IMR-90 (cell line): ENCODE measurements at regions not wholly inside any gene's neighbourhood (a gene's known extent, or its start where the extent isn't known, plus 50 kb on each side); places are given as distances from the start of the nearest gene placed in this dataset.

Experiments
- BHLHE40 ChIP-seq: fragments of 150-350 bp; IDR thresholded peaks from 2 replicates; pipeline ENCODE4 v1.6.1; 2016; ENCODE audit warnings: mild to moderate bottlenecking, low read depth, low read length
- CEBPB ChIP-seq: IDR thresholded peaks from 2 replicates; pipeline ENCODE4 v1.6.1; 2012; ENCODE audit warnings: low read depth, low read length, improper control_type of control experiment
- FOS ChIP-seq: fragments of 150-350 bp; IDR thresholded peaks from 2 replicates; pipeline ENCODE4 v1.6.1; 2016; ENCODE audit warnings: low read depth, low read length
- MAZ ChIP-seq: IDR thresholded peaks from 2 replicates; pipeline ENCODE4 v1.6.1; 2012; ENCODE audit warnings: low read depth, mild to moderate bottlenecking, low read length, improper control_type of control experiment, moderate library complexity, borderline replicate concordance
- NFE2L2 ChIP-seq: fragments of 150-350 bp; IDR thresholded peaks from 2 replicates; pipeline ENCODE4 v1.6.1; 2016; ENCODE audit warnings: low read depth, mild to moderate bottlenecking, low read length
- POLR2A ChIP-seq: IDR thresholded peaks from 2 replicates; pipeline ENCODE4 v1.6.1; 2012; ENCODE audit warnings: mild to moderate bottlenecking, low read depth, low read length
- RAD21 ChIP-seq: IDR thresholded peaks from 2 replicates; pipeline ENCODE4 v1.6.1; 2012; ENCODE audit warnings: low read length, improper control_type of control experiment
- RFX5 ChIP-seq: IDR thresholded peaks from 2 replicates; pipeline ENCODE4 v1.8.0; 2012; ENCODE audit warnings: low read depth, mild to moderate bottlenecking, low read length, moderate library complexity
- SMC3 ChIP-seq: fragments of 150-350 bp; IDR thresholded peaks from 2 replicates; pipeline ENCODE4 v1.6.1; 2016; ENCODE audit warnings: low read depth, mild to moderate bottlenecking, antibody characterized with exemption, low read length, moderate library complexity
- TF ChIP-seq, protein P1 (sequence below): conservative IDR thresholded peaks from 2 replicates; pipeline ENCODE4 v1.5.1; 2012; ENCODE audit warnings: mild to moderate bottlenecking, low read depth, low read length, improper control_type of control experiment
- TF ChIP-seq, protein P2 (sequence below): fragments of 150-350 bp; IDR thresholded peaks from 2 replicates; pipeline ENCODE4 v1.6.1; 2017; ENCODE audit warnings: mild to moderate bottlenecking, antibody characterized with exemption, low read length, low read depth
- TF ChIP-seq, protein P3 (sequence below): fragments of 150-350 bp; IDR thresholded peaks from 2 replicates; pipeline ENCODE4 v1.6.1; 2016; ENCODE audit warnings: low read depth, mild to moderate bottlenecking, low read length, moderate library complexity, borderline replicate concordance

DNA sequence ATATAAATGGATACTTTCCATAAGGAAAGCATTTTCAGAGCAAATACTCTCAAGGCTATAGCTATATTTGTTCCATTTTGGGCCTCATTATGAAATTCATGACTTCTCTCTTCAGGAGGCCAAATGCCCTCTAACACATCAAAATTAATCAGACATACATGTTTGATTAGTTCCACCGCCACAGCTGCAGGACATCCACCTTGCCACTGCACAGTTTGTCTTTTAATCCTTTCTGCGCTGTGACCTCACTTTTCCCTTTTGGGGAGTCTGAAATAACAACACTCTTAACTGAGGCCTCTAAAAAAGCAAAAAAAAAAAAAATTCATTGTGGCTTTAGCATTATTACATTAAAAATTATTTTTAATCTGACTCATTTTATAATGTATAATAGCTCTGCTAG lies 279.1 kb upstream of the CDH12 start:
- TF ChIP-seq, protein P1, sequence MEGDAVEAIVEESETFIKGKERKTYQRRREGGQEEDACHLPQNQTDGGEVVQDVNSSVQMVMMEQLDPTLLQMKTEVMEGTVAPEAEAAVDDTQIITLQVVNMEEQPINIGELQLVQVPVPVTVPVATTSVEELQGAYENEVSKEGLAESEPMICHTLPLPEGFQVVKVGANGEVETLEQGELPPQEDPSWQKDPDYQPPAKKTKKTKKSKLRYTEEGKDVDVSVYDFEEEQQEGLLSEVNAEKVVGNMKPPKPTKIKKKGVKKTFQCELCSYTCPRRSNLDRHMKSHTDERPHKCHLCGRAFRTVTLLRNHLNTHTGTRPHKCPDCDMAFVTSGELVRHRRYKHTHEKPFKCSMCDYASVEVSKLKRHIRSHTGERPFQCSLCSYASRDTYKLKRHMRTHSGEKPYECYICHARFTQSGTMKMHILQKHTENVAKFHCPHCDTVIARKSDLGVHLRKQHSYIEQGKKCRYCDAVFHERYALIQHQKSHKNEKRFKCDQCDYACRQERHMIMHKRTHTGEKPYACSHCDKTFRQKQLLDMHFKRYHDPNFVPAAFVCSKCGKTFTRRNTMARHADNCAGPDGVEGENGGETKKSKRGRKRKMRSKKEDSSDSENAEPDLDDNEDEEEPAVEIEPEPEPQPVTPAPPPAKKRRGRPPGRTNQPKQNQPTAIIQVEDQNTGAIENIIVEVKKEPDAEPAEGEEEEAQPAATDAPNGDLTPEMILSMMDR, result no peak
- TF ChIP-seq RFX5 (no peak), RAD21 (no peak), CEBPB (no peak), POLR2A (no peak), FOS (no peak), NFE2L2 (no peak), BHLHE40 (no peak), MAZ (no peak), SMC3 (no peak)
- TF ChIP-seq, protein P2, sequence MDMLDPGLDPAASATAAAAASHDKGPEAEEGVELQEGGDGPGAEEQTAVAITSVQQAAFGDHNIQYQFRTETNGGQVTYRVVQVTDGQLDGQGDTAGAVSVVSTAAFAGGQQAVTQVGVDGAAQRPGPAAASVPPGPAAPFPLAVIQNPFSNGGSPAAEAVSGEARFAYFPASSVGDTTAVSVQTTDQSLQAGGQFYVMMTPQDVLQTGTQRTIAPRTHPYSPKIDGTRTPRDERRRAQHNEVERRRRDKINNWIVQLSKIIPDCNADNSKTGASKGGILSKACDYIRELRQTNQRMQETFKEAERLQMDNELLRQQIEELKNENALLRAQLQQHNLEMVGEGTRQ, result no peak
- TF ChIP-seq, protein P3, sequence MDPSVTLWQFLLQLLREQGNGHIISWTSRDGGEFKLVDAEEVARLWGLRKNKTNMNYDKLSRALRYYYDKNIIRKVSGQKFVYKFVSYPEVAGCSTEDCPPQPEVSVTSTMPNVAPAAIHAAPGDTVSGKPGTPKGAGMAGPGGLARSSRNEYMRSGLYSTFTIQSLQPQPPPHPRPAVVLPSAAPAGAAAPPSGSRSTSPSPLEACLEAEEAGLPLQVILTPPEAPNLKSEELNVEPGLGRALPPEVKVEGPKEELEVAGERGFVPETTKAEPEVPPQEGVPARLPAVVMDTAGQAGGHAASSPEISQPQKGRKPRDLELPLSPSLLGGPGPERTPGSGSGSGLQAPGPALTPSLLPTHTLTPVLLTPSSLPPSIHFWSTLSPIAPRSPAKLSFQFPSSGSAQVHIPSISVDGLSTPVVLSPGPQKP, result no peak
